ENCODE measurements at regions not wholly inside any gene's neighbourhood (a gene's known extent, or its start where the extent isn't known, plus 50 kb on each side); places are given as distances from the start of the nearest gene placed in this dataset.

- H3K27me3 Mint-ChIP-seq (ENCODE audit: insufficient read depth) = peaks cover 15% of the 10 kb centered on the region
- TF ChIP-seq, protein P1, sequence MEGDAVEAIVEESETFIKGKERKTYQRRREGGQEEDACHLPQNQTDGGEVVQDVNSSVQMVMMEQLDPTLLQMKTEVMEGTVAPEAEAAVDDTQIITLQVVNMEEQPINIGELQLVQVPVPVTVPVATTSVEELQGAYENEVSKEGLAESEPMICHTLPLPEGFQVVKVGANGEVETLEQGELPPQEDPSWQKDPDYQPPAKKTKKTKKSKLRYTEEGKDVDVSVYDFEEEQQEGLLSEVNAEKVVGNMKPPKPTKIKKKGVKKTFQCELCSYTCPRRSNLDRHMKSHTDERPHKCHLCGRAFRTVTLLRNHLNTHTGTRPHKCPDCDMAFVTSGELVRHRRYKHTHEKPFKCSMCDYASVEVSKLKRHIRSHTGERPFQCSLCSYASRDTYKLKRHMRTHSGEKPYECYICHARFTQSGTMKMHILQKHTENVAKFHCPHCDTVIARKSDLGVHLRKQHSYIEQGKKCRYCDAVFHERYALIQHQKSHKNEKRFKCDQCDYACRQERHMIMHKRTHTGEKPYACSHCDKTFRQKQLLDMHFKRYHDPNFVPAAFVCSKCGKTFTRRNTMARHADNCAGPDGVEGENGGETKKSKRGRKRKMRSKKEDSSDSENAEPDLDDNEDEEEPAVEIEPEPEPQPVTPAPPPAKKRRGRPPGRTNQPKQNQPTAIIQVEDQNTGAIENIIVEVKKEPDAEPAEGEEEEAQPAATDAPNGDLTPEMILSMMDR (IDR thresholded peaks at IDR 0.05) = no peak
- no peaks in the 10 kb centered on the region for H3K36me3 Mint-ChIP-seq (ENCODE audit: low read depth)
- H3K4me3 Mint-ChIP-seq = no peak overlapping the region
- no peaks in the 10 kb centered on the region for H3K4me1 Mint-ChIP-seq (ENCODE audit: low read depth)
- no peak for DNase-seq
- H3K9me3 Mint-ChIP-seq = peaks cover 5% of the 10 kb centered on the region; the same call in 1 of the 2 replicates
- H3K27ac Mint-ChIP-seq = no peak overlapping the region
These were observed 204.6 kb upstream of the PWP1 start for GRCh38 chr12:107480836-107481608.

GRCh38 chr12:107484230-107484629, 201.4 kb upstream of the PWP1 start:
- Mint-ChIP-seq H3K27ac (no peak overlapping the region), H3K4me3 (no peak overlapping the region), H3K27me3 (ENCODE audit: insufficient read depth) (peaks cover 13% of the 10 kb centered on the region), H3K9me3 (peaks cover 5% of the 10 kb centered on the region; the same call in 1 of the 2 replicates), H3K4me1 (ENCODE audit: low read depth) (no peaks in the 10 kb centered on the region), H3K36me3 (ENCODE audit: low read depth) (no peaks in the 10 kb centered on the region)
- no peak for DNase-seq
- TF ChIP-seq, protein P1 (IDR thresholded peaks at IDR 0.05) = no peak

GRCh38 chr12:107484941-107485340, 200.7 kb upstream of the PWP1 start:
- Mint-ChIP-seq H3K4me1 (ENCODE audit: low read depth) (no peaks in the 10 kb centered on the region), H3K27me3 (ENCODE audit: insufficient read depth) (peaks cover 10% of the 10 kb centered on the region; the same call in 1 of the 2 replicates), H3K4me3 (no peak overlapping the region), H3K27ac (no peak overlapping the region), H3K36me3 (ENCODE audit: low read depth) (no peaks in the 10 kb centered on the region), H3K9me3 (peaks cover 5% of the 10 kb centered on the region; the same call in 1 of the 2 replicates)
- no peak for DNase-seq
- TF ChIP-seq, protein P1 (IDR thresholded peaks at IDR 0.05) = no peak

DNA sequence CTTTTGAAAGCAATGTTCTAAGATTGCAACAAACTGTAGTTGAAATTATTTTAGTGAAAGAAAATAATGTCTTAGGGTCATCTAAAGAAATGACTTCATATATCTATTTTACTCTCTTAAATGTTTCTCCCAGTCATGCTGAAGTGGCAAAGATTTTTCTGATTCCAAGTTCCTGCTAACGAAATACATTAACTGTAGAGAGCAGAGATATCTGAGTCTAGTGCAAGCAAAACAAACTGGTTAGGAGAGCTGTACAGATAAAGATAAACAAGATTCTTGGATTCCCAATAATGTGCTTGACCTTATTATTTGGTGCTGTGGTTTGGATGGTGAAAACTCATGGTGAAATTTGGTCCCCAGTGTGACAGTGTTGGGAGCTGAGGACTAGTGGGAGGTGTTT, 199.9 kb upstream of the PWP1 start:
- no peak for DNase-seq
- peaks cover 5% of the 10 kb centered on the region; the same call in 1 of the 2 replicates for H3K9me3 Mint-ChIP-seq
- TF ChIP-seq, protein P1 (IDR thresholded peaks at IDR 0.05) = no peak
- peaks cover 10% of the 10 kb centered on the region; the same call in 1 of the 2 replicates for H3K27me3 Mint-ChIP-seq (ENCODE audit: insufficient read depth)
- no peak overlapping the region for H3K27ac Mint-ChIP-seq
- H3K4me1 Mint-ChIP-seq (ENCODE audit: low read depth) = no peaks in the 10 kb centered on the region
- H3K36me3 Mint-ChIP-seq (ENCODE audit: low read depth) = no peaks in the 10 kb centered on the region
- no peak overlapping the region for H3K4me3 Mint-ChIP-seq

DNA sequence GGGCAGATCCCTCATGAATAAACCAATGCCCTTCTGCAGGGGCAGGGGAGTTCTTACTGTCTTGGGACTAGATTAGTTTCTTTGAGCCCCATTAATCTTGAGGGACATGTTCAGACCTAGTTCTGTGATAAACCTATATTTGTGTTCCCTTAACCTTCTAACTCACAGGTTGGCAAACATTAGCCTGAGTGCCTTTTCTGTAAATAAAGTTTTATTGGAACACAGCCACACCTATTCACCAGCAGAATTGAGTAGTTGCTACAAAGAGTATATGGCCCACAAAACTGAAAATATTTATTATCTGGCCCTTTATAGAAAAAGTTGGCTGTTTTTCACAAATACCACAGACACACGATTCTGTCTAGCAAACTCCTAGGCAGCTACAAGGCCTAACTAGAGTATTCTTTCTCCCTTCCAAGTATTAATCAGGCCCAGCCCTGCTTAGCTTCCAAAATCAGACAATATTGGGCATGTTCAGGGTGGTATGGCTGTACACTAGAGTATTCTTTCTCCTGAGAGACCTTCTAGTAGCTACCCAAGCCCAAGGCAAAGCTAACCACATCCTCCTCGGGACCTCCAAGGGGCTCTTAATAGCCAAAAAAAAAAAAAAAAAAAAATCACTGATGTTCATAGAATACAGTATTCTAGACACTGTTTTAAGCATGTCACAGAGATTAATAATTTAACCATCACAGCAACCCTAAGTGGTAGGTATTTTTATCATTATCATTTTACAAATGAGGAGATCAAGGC, 199.3 kb upstream of the PWP1 start:
- Mint-ChIP-seq H3K36me3 (ENCODE audit: low read depth) (no peaks in the 10 kb centered on the region), H3K27me3 (ENCODE audit: insufficient read depth) (peaks cover 10% of the 10 kb centered on the region), H3K4me3 (no peak overlapping the region), H3K27ac (no peak overlapping the region), H3K4me1 (ENCODE audit: low read depth) (no peaks in the 10 kb centered on the region), H3K9me3 (peaks cover 5% of the 10 kb centered on the region; the same call in 1 of the 2 replicates)
- TF ChIP-seq, protein P1 (IDR thresholded peaks at IDR 0.05) = no peak
- no peak for DNase-seq
